BJ (cell line): ENCODE measurements at regions not wholly inside any gene's neighbourhood (a gene's known extent, or its start where the extent isn't known, plus 50 kb on each side); places are given as distances from the start of the nearest gene placed in this dataset.

Experiments used
- CTCF ChIA-PET: fragments of 350-600 bp; formaldehyde crosslinking; extraction: SDS; loops from one replicate; lab custom pipeline; 2021; ENCODE audit warnings: antibody characterized with exemption, inconsistent platforms; lab: Yijun Ruan, JAX
- POLR2A ChIA-PET: fragments of 300-600 bp; sonication (Branson Sonifier 250); formaldehyde crosslinking; extraction: SDS; loops from one replicate; lab custom pipeline; 2021; ENCODE audit warnings: antibody characterized with exemption; lab: Charles Lee
- DNase-seq: peaks from one replicate; pipeline ENCODE4 v3.0.0-alpha.2; 2011; ENCODE audit warnings: low read depth
- H3K27me3 ChIP-seq: 2 replicates; pipeline ENCODE4 v1.6.0; 2011; ENCODE audit warnings: low read length; ENCODE audit not compliant: control insufficient read depth, insufficient read depth
- H3K36me3 ChIP-seq: 2 replicates; pipeline ENCODE4 v1.5.1; 2011; ENCODE audit warnings: low read length; ENCODE audit not compliant: control insufficient read depth, insufficient read depth
- H3K4me3 ChIP-seq: 2 replicates; pipeline ENCODE4 v1.5.1; 2011; ENCODE audit warnings: low read depth, mild to moderate bottlenecking, control low read depth, low read length
- CTCF ChIP-seq: IDR thresholded peaks from 2 replicates; pipeline ENCODE4 v1.5.1; 2011; ENCODE audit warnings: low read depth, mild to moderate bottlenecking, control low read depth, inconsistent platforms, low read length, moderate library complexity; ENCODE audit not compliant: insufficient read depth

- TF ChIP-seq CTCF, result no peak
- H3K36me3 ChIP-seq, result no peaks in the 10 kb centered on the region
- CTCF ChIA-PET, result no interaction called here
Observed at GRCh38 chr6:163895162-163895561, 480.6 kb downstream of the QKI start.

GRCh38 chr6:163893609-163894189 lies 479.2 kb downstream of the QKI start:
- H3K4me3 ChIP-seq, result no peak overlapping the region
- DNase-seq, result no peak
- H3K36me3 ChIP-seq, result no peaks in the 10 kb centered on the region
- no peaks in the 10 kb centered on the region; the same call in 1 of the 2 replicates for H3K27me3 ChIP-seq
- ChIA-PET POLR2A (no interaction called here), CTCF (no interaction called here)
- TF ChIP-seq CTCF, result no peak

More at GRCh38 chr6:163895162-163895561, 480.6 kb downstream of the QKI start:
- Histone ChIP-seq H3K4me3 (no peak overlapping the region), H3K27me3 (no peaks in the 10 kb centered on the region; the same call in 1 of the 2 replicates)
- POLR2A ChIA-PET, result no interaction called here
- no peak for DNase-seq

GRCh38 chr6:163892824-163893561 lies 478.5 kb downstream of the QKI start:
- CTCF ChIA-PET, result no interaction called here
- no peaks in the 10 kb centered on the region for H3K36me3 ChIP-seq

GRCh38 chr6:163889904-163890514 lies 475.5 kb downstream of the QKI start:
- ChIA-PET CTCF (no interaction called here), POLR2A (no interaction called here)
- Histone ChIP-seq H3K4me3 (no peak overlapping the region), H3K36me3 (no peaks in the 10 kb centered on the region), H3K27me3 (no peaks in the 10 kb centered on the region; the same call in 1 of the 2 replicates)
- DNase-seq, result no peak
- TF ChIP-seq CTCF, result no peak

More at GRCh38 chr6:163892824-163893561, 478.5 kb downstream of the QKI start:
- Histone ChIP-seq H3K27me3 (no peaks in the 10 kb centered on the region; the same call in 1 of the 2 replicates), H3K4me3 (no peak overlapping the region)
- DNase-seq, result no peak
- POLR2A ChIA-PET, result no interaction called here
- TF ChIP-seq CTCF, result no peak

GRCh38 chr6:163888030-163888819 lies 473.7 kb downstream of the QKI start:
- Histone ChIP-seq H3K4me3 (no peak overlapping the region), H3K27me3 (no peaks in the 10 kb centered on the region; the same call in 1 of the 2 replicates), H3K36me3 (no peaks in the 10 kb centered on the region)
- ChIA-PET POLR2A (no interaction called here), CTCF (no interaction called here)
- DNase-seq, result no peak
- no peak for TF ChIP-seq CTCF
